GM12891 (cell line): ENCODE measurements at regions not wholly inside any gene's neighbourhood (a gene's known extent, or its start where the extent isn't known, plus 50 kb on each side); places are given as distances from the start of the nearest gene placed in this dataset.

ENCODE experiments used
- POLR2A ChIP-seq: IDR thresholded peaks from 2 replicates; pipeline ENCODE4 v1.6.1; 2011; ENCODE audit warnings: low read depth, low read length, control low read depth
- POLR2AphosphoS5 ChIP-seq: IDR thresholded peaks from 2 replicates; pipeline ENCODE4 v1.6.1; 2011; ENCODE audit warnings: low read depth, low read length, control low read depth
- SPI1 ChIP-seq: IDR thresholded peaks from 2 replicates; pipeline ENCODE4 v1.6.1; 2011; ENCODE audit warnings: low read depth, low read length, control low read depth
- TAF1 ChIP-seq: IDR thresholded peaks from 2 replicates; pipeline ENCODE4 v1.6.1; 2011; ENCODE audit warnings: low read depth, low read length, control low read depth

DNA sequence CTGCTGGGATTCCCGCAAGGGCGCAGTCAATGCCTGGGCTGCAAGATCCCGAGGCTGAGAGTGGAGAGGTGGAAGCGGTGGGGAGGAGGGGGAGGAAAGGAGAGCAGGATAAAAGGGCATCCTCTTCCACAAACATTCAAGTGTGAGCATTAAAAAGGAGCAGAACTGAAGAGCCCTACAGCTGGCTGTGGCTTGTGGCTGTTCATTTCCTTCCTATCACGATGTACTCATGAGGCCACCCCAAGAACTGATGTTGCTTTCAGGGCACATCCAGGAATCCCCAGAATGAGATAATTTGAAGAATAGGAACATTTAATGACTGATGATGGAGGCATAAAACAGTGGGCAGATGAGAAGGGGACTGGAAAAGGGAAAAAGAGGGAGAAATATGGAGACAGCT, 230.8 kb upstream of the SMIM21 start:
- TF ChIP-seq POLR2A (no peak), SPI1 (no peak), POLR2AphosphoS5 (no peak), TAF1 (no peak)
